ENCODE measurements at regions not wholly inside any gene's neighbourhood (a gene's known extent, or its start where the extent isn't known, plus 50 kb on each side); places are given as distances from the start of the nearest gene placed in this dataset.

GRCh38 chr1:55708781-55709180, 493.6 kb upstream of the USP24 start:
- no peak overlapping the region for H3K4ac ChIP-seq (ENCODE audit: low read depth, low read length)
- H3K9me3 Mint-ChIP-seq, result no peaks in the 10 kb centered on the region; a peak in 1 of 5 replicates
- H3T11ph ChIP-seq (ENCODE audit: low read length), result no peak overlapping the region
- no peak overlapping the region for H3K27ac Mint-ChIP-seq
- no peak overlapping the region for H4K91ac ChIP-seq (ENCODE audit: insufficient read length, low read depth, low read length)
- no peak overlapping the region for H4K8ac ChIP-seq (replicated peaks; ENCODE audit: insufficient read length, low read depth, low read length)
- no peaks in the 10 kb centered on the region for H3K9me3 ChIP-seq (ENCODE audit: control insufficient read depth, low read depth, low read length)
- H2BK120ac ChIP-seq (ENCODE audit: low read depth, low read length, poor library complexity, severe bottlenecking), result no peak overlapping the region
- H3K18ac ChIP-seq (ENCODE audit: insufficient read length, low read depth, low read length), result no peak overlapping the region
- H2BK5ac ChIP-seq (ENCODE audit: insufficient read length, low read length), result no peak overlapping the region
- no peak overlapping the region for H3K4me3 Mint-ChIP-seq
- no peak overlapping the region for H2BK15ac ChIP-seq (ENCODE audit: low read depth, low read length)
- H3K4me1 ChIP-seq (ENCODE audit: insufficient read depth, low read length), result no peaks in the 10 kb centered on the region
- no peak overlapping the region for H3K27ac ChIP-seq (ENCODE audit: insufficient read length, low read depth, low read length)
- no peaks in the 10 kb centered on the region for H3K79me1 ChIP-seq (ENCODE audit: insufficient read depth, low read depth, low read length, poor library complexity, severe bottlenecking)
- no peak overlapping the region for H3K23ac ChIP-seq (ENCODE audit: insufficient read length, low read depth, low read length)
- H3K27me3 ChIP-seq (ENCODE audit: insufficient read depth, low read length), result no peaks in the 10 kb centered on the region
- no peak for DNase-seq
- no peak overlapping the region for H2BK12ac ChIP-seq (ENCODE audit: insufficient read length, low read depth, low read length)
- no peak overlapping the region for H2AFZ ChIP-seq (ENCODE audit: low read length)
- H2BK20ac ChIP-seq (ENCODE audit: low read depth, low read length, poor library complexity, severe bottlenecking), result no peak overlapping the region
- H3K23me2 ChIP-seq (ENCODE audit: insufficient read length, low read depth, low read length, poor library complexity, severe bottlenecking), result no peaks in the 10 kb centered on the region
- H3K27me3 Mint-ChIP-seq (ENCODE audit: low read depth), result no peaks in the 10 kb centered on the region; the same call in none of the 2 replicates
- WGBS (ENCODE audit: extremely low coverage, insufficient read length, low lambda C conversion rate), result no CpG with 5 or more reads among the region's 3 CpGs
- H3K4me2 ChIP-seq (ENCODE audit: insufficient read depth, insufficient read length, low read length), result no peak overlapping the region
- H3K14ac ChIP-seq (ENCODE audit: insufficient read depth, low read length), result no peak overlapping the region
- no peak overlapping the region for H3K56ac ChIP-seq (ENCODE audit: insufficient read length, low read depth, low read length)
- no peaks in the 10 kb centered on the region; the same call in 1 of the 2 replicates for H3K79me2 ChIP-seq (ENCODE audit: insufficient read depth, low read length)
- no peak overlapping the region for H2AK5ac ChIP-seq (ENCODE audit: insufficient read length, low read length)
- no peak overlapping the region for H4K5ac ChIP-seq (ENCODE audit: insufficient read length, low read depth, low read length)
- no peaks in the 10 kb centered on the region for H4K20me1 ChIP-seq (ENCODE audit: control insufficient read depth, insufficient read depth, insufficient read length)
- 0 out of 7 replicates have a peak, but pooled peaks cover 0 to 1% (median 0%) of the 10 kb centered on the region in 3 experiments for H3K36me3 Mint-ChIP-seq (ENCODE audit: insufficient read depth in 1 of 3, low read depth in 3 of 3)
- peaks cover 11 to 16% of the 10 kb centered on the region in 2 experiments for H3K4me1 Mint-ChIP-seq
- H3K9ac ChIP-seq (ENCODE audit: extremely low read depth, insufficient read length, low read length), result no peak overlapping the region
- TF ChIP-seq, protein P1, sequence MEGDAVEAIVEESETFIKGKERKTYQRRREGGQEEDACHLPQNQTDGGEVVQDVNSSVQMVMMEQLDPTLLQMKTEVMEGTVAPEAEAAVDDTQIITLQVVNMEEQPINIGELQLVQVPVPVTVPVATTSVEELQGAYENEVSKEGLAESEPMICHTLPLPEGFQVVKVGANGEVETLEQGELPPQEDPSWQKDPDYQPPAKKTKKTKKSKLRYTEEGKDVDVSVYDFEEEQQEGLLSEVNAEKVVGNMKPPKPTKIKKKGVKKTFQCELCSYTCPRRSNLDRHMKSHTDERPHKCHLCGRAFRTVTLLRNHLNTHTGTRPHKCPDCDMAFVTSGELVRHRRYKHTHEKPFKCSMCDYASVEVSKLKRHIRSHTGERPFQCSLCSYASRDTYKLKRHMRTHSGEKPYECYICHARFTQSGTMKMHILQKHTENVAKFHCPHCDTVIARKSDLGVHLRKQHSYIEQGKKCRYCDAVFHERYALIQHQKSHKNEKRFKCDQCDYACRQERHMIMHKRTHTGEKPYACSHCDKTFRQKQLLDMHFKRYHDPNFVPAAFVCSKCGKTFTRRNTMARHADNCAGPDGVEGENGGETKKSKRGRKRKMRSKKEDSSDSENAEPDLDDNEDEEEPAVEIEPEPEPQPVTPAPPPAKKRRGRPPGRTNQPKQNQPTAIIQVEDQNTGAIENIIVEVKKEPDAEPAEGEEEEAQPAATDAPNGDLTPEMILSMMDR (conservative IDR thresholded peaks at IDR 0.05), result no peak

All from H9 (cell line).